ENCODE measurements at regions not wholly inside any gene's neighbourhood (a gene's known extent, or its start where the extent isn't known, plus 50 kb on each side); places are given as distances from the start of the nearest gene placed in this dataset.

GRCh38 chr3:67774676-67775075, 120.3 kb upstream of the SUCLG2 start:
- no peak for DNase-seq

GRCh38 chr3:67765575-67765974, 111.2 kb upstream of the SUCLG2 start:
- DNase-seq, result no peak

GRCh38 chr3:67745296-67745695, 90.9 kb upstream of the SUCLG2 start:
- no peak for DNase-seq

GRCh38 chr3:67744699-67745098, 90.3 kb upstream of the SUCLG2 start:
- DNase-seq, result no peak

- DNase-seq, result no peak
Observed at GRCh38 chr3:67739851-67740250, 85.4 kb upstream of the SUCLG2 start.

- DNase-seq, result no peak
Observed at GRCh38 chr3:67737906-67738865, 83.8 kb upstream of the SUCLG2 start.

GRCh38 chr3:67737140-67737539, 82.7 kb upstream of the SUCLG2 start:
- no peak for DNase-seq

- no peak for DNase-seq
Observed at GRCh38 chr3:67733269-67733950, 79.0 kb upstream of the SUCLG2 start.

GRCh38 chr3:67724434-67724833, 70.0 kb upstream of the SUCLG2 start:
- no peak for DNase-seq

GRCh38 chr3:67723863-67724262, 69.5 kb upstream of the SUCLG2 start:
- no peak for DNase-seq

- no peak for DNase-seq
Observed at GRCh38 chr3:67719333-67719732, 64.9 kb upstream of the SUCLG2 start.

- no peak for DNase-seq
Observed at GRCh38 chr3:67715971-67716370, 61.6 kb upstream of the SUCLG2 start.

GRCh38 chr3:67713764-67714469, 59.5 kb upstream of the SUCLG2 start:
- no peak for DNase-seq

GRCh38 chr3:67712259-67712658, 57.8 kb upstream of the SUCLG2 start:
- no peak for DNase-seq

GRCh38 chr3:67710396-67710795, 56.0 kb upstream of the SUCLG2 start:
- DNase-seq, result no peak

- DNase-seq, result no peak
Observed at GRCh38 chr3:67706934-67707333, 52.5 kb upstream of the SUCLG2 start.

- no peak for DNase-seq
Observed at GRCh38 chr3:67704322-67704721, 49.9 kb upstream of the SUCLG2 start.

Data from NCI-H1930 (cell line).